Inflammatory macrophage (primary cell): ENCODE measurements at regions not wholly inside any gene's neighbourhood (a gene's known extent, or its start where the extent isn't known, plus 50 kb on each side); places are given as distances from the start of the nearest gene placed in this dataset.
"Not testable (repeated sequence)": the region's sequence is repeated elsewhere in the genome, so short reads cannot be mapped to it uniquely, and the experiment has no call there.

Experiments used
- DNase-seq, 2 donors: peaks; one replicate each; pipeline ENCODE4 v3.0.0-alpha.2; 2020 to 2022

GRCh38 chr2:83862600-83862999, 596.5 kb downstream of the SUCLG1 start:
- no peak for DNase-seq

GRCh38 chr2:83860320-83860719, 598.8 kb downstream of the SUCLG1 start:
- no peak for DNase-seq

GRCh38 chr2:83859553-83859952, 599.5 kb downstream of the SUCLG1 start:
- no peak for DNase-seq

- no peak for DNase-seq
Measured at GRCh38 chr2:83851066-83851465, 608.0 kb downstream of the SUCLG1 start.

GRCh38 chr2:83850071-83850725, 608.9 kb downstream of the SUCLG1 start:
- DNase-seq = no peak

- DNase-seq = no peak
Measured at GRCh38 chr2:83844490-83844889, 614.6 kb downstream of the SUCLG1 start.

- no peak for DNase-seq
Measured at GRCh38 chr2:83842421-83842820, 616.7 kb downstream of the SUCLG1 start.

GRCh38 chr2:83837823-83838222, 621.3 kb downstream of the SUCLG1 start:
- DNase-seq = no peak

- DNase-seq = no peak
Measured at GRCh38 chr2:83827618-83828017, 631.5 kb downstream of the SUCLG1 start.

GRCh38 chr2:83826577-83826976, 632.5 kb downstream of the SUCLG1 start:
- no peak for DNase-seq

GRCh38 chr2:83823229-83823628, 635.9 kb downstream of the SUCLG1 start:
- no peak for DNase-seq

- DNase-seq = peak; percentile 1 to 25
Measured at GRCh38 chr2:83817511-83817910, 641.6 kb downstream of the SUCLG1 start.

GRCh38 chr2:83808878-83809277, 650.2 kb downstream of the SUCLG1 start:
- no peak for DNase-seq

GRCh38 chr2:83802604-83803003, 656.5 kb downstream of the SUCLG1 start:
- no peak for DNase-seq

GRCh38 chr2:83795777-83796176, 663.3 kb downstream of the SUCLG1 start:
- no peak for DNase-seq

GRCh38 chr2:83790467-83790866, 668.6 kb downstream of the SUCLG1 start:
- DNase-seq = not testable (repeated sequence)

GRCh38 chr2:83789674-83790073, 669.4 kb downstream of the SUCLG1 start:
- not testable (repeated sequence) for DNase-seq

GRCh38 chr2:83788938-83789566, 670.0 kb downstream of the SUCLG1 start:
- not testable (repeated sequence) for DNase-seq

GRCh38 chr2:83787189-83787588, 671.9 kb downstream of the SUCLG1 start:
- no peak for DNase-seq

GRCh38 chr2:83786140-83786539, 672.9 kb downstream of the SUCLG1 start:
- no peak for DNase-seq

GRCh38 chr2:83784947-83785346, 674.1 kb downstream of the SUCLG1 start:
- DNase-seq = no peak

GRCh38 chr2:83784315-83784714, 674.8 kb downstream of the SUCLG1 start:
- no peak for DNase-seq

GRCh38 chr2:83782122-83782521, 677.0 kb downstream of the SUCLG1 start:
- DNase-seq = no peak

- no peak for DNase-seq
Measured at GRCh38 chr2:83764447-83765005, 694.6 kb downstream of the SUCLG1 start.
